ENCODE measurements at regions not wholly inside any gene's neighbourhood (a gene's known extent, or its start where the extent isn't known, plus 50 kb on each side); places are given as distances from the start of the nearest gene placed in this dataset.

DNA sequence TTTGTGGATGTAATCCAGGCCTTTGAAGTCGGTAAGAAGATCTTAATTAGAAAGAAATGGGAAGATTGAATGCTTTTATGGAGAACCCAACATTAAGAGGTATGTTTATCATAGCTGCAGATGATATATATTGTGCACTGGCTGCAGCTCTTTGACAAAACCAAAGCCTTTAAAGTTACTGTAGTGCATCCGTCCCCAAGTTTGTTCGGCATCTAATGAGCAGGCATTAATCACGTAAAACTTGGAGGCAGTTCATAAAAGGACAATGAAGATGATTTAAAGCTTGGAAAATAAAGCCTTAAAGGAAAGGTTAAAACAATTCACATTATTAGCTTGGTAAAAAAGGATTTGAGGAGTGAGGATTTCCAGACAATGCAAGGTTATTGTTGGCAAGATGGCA, 150.8 kb upstream of the ARX start (continued):
- no peak for TF ChIP-seq MAZ (IDR thresholded peaks at IDR 0.05; ENCODE audit: borderline replicate concordance, low read depth, low read length)
- no peak for TF ChIP-seq MAZ (CRISPR knock-in tag; IDR thresholded peaks at IDR 0.05; ENCODE audit: low read depth)
- no peak for TF ChIP-seq TFDP1 (CRISPR knock-in tag; IDR thresholded peaks at IDR 0.05; ENCODE audit: borderline replicate concordance)
- no peak for TF ChIP-seq ZBTB25 (CRISPR knock-in tag; IDR thresholded peaks at IDR 0.05)
- no peak for TF ChIP-seq ZNF335 (CRISPR knock-in tag; IDR thresholded peaks at IDR 0.05)
- no peak for TF ChIP-seq RBM22 (optimal IDR thresholded peaks at IDR 0.05; ENCODE audit: low read length)
- no peak for TF ChIP-seq ZNF609 (CRISPR knock-in tag; IDR thresholded peaks at IDR 0.05; ENCODE audit: borderline replicate concordance)
- no peak for TF ChIP-seq KLF9 (CRISPR knock-in tag; IDR thresholded peaks at IDR 0.05; ENCODE audit: low read depth)

Measured in HepG2 (cell line).